HG03066 (cell line): ENCODE measurements at regions not wholly inside any gene's neighbourhood (a gene's known extent, or its start where the extent isn't known, plus 50 kb on each side); places are given as distances from the start of the nearest gene placed in this dataset.

ENCODE experiments used
- ATAC-seq: cut with Tn5 transposase; IDR thresholded peaks from one replicate; pipeline ENCODE4 v1.9.1; 2021; ENCODE audit warnings: low read depth; ENCODE audit not compliant: unreplicated experiment

DNA sequence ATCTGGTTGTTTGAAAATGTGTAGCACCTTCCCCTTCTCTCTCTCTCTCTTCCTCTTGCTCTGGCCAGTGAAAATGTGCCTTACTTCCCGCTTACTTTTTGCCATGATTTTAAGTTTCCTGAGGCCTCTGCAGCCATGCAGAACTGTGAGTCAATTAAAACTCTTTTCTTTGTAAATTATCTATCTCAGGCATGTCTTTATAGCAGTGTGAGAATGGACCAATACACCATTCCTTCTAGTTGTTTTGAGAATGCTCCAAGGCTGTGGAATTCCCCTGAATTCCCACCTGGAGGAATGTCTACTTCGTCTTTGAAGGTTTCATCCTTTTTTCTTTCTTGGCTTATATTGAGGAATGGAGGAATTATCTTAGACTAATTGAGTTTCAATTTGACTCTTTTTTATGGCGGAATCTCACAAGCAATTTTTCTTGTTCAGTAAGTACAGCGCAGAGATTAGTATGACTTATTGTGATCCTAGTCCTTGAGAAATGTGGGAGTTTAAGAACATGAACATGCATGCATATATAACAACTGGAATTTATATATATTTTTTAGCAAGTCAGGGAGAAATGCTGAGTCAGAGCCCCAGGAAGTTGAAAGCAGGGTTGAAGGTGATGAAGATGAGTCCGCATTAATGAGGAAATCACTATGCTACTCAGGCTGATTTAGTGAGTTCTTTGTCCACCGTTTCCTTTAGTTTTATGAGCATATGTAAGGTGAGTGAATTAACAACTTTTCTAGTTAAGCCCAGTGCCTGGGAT, 488.1 kb upstream of the ADAMTS16 start:
- ATAC-seq = no peak

- no peak for ATAC-seq
These were observed 486.7 kb upstream of the ADAMTS16 start for GRCh38 chr5:4653475-4653874.

GRCh38 chr5:4659851-4660250, 480.3 kb upstream of the ADAMTS16 start:
- no peak for ATAC-seq

DNA sequence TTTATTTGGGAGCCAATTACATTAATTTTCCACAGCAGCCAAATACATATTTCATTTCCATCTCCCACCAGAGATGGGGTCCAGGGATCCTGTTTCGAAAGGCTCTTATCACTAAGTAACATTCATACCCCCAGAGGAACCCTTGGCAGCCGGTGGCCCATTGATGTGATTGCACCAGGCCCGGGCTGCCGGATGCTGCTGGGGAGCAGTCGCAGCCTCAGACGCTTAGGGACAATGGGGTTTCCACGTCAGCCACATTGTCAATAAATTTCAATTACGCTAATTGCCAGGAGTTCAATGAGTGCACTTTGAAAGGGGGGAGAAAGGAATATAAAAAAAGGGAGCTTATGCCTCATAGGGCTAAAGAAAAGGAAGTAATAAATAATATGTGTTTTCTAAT, 478.8 kb upstream of the ADAMTS16 start:
- ATAC-seq = no peak

DNA sequence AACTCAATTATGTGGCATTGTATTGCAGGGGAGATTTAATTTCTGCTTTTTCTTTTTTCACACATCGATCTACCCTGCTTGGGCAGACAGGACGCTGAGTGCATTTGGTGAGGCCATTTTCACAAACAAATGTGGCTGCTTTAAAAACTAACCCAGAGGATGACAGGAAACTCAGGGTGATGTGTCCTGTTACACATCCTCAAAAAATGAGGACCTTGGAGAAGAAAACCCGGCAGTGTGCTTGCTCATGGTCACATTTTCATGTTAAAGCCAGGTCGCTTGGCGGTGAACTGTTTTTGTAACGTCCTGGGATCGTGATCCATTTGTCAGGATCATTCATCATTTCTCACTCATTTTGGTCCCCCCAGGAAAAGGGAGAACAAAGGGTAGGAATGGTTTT, 478.3 kb upstream of the ADAMTS16 start:
- ATAC-seq = no peak

- no peak for ATAC-seq
These were observed 477.4 kb upstream of the ADAMTS16 start for GRCh38 chr5:4662756-4663155.

- ATAC-seq = no peak
These were observed 474.2 kb upstream of the ADAMTS16 start for GRCh38 chr5:4665911-4666310.

- ATAC-seq = no peak
These were observed 466.0 kb upstream of the ADAMTS16 start for GRCh38 chr5:4674166-4674565.

- ATAC-seq = no peak
These were observed 463.2 kb upstream of the ADAMTS16 start for GRCh38 chr5:4676934-4677333.

DNA sequence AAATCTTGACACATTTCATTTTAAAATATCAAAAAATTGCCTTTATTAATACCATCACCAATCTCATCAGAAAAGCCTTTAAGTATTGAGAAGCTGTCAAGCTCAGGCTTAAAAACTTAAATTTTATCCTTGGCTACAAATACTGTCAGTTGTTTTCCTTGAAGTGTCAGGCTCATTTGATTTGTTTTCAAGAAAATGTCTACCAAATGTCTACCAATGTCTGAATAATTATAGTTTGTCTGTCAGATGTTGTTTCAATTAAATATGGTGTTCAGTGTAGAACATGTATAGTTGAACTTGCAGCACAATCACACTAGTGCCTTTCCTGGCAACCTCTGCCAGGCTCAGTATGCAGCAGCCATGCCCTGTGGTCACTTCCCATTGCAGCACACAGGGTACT, 455.2 kb upstream of the ADAMTS16 start:
- ATAC-seq = no peak

DNA sequence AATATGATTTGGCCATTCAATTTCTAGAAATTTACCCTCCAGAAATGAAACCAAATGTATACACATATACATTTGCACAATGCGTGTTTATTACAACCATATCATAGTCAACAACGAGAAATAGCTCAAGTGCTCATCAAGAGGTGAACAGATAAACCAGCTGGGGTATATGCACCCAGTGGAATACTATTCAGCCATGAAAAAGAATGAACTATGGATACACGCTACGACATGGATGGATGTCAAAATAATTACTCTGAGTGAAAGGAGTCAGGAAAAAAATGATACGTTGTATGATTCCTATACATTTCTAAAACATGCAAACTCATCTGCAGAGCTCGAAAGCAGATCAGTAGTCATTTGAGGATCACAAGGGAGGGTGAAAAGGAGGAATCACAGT, 441.5 kb upstream of the ADAMTS16 start:
- no peak for ATAC-seq

DNA sequence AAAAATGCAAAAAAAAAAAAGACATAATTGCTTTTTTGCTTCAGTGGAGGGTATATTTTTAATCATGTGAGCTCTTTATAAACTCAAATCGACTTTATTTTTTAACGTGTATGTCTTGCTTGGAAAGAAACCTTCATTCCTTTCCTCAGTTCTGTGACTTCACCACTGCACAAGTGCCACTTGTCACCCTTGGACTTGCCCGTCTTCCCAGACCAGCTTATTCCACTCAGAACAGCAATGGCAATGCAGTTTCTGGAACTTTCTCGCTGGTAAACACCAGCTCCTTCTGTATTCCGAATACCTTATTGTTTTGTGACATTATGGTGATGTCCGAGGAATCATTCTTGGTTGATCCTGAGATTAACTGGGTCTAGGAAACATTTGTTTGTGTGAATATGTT, 440.5 kb upstream of the ADAMTS16 start:
- ATAC-seq = no peak

- ATAC-seq = no peak
These were observed 440.1 kb upstream of the ADAMTS16 start for GRCh38 chr5:4700069-4700468.

GRCh38 chr5:4700871-4701270, 439.3 kb upstream of the ADAMTS16 start:
- no peak for ATAC-seq

- no peak for ATAC-seq
These were observed 436.1 kb upstream of the ADAMTS16 start for GRCh38 chr5:4703931-4704458.

- no peak for ATAC-seq
These were observed 435.2 kb upstream of the ADAMTS16 start for GRCh38 chr5:4704951-4705350.

GRCh38 chr5:4716781-4717180, 423.3 kb upstream of the ADAMTS16 start:
- ATAC-seq = no peak

GRCh38 chr5:4717446-4717845, 422.7 kb upstream of the ADAMTS16 start:
- no peak for ATAC-seq

DNA sequence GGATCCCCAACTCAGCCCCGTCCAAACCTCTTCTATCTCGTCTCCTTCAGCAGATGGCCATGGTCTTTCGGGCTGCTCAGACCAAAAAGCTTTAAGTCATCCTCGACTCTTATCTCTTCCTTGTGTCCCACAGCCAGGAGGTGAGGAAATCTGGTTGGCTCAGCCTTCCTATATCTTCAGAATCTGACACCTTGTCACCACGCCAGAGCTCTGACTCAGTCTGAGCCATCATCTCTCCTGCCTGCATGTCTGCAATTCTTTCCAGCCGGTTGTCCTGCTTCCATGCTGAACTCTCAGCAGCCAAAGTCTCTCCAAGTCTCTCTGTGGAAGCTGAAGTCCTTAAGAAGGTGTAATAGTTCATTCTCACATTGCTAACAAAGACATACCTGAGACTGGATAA, 419.3 kb upstream of the ADAMTS16 start:
- ATAC-seq = no peak

GRCh38 chr5:4722886-4723285, 417.2 kb upstream of the ADAMTS16 start:
- ATAC-seq = no peak

- ATAC-seq = no peak
These were observed 414.5 kb upstream of the ADAMTS16 start for GRCh38 chr5:4725594-4725993.

- ATAC-seq = no peak
These were observed 409.9 kb upstream of the ADAMTS16 start for GRCh38 chr5:4730279-4730678.

- no peak for ATAC-seq
These were observed 405.8 kb upstream of the ADAMTS16 start for GRCh38 chr5:4734348-4734747.
